Inflammatory macrophage treated with lipopolysaccharide for 1 hour (primary cell): ENCODE measurements at regions not wholly inside any gene's neighbourhood (a gene's known extent, or its start where the extent isn't known, plus 50 kb on each side); places are given as distances from the start of the nearest gene placed in this dataset.

Experiments used
- DNase-seq, 2 donors: peaks; one replicate each; pipeline ENCODE4 v3.0.0-alpha.2; 2020 to 2022

DNA sequence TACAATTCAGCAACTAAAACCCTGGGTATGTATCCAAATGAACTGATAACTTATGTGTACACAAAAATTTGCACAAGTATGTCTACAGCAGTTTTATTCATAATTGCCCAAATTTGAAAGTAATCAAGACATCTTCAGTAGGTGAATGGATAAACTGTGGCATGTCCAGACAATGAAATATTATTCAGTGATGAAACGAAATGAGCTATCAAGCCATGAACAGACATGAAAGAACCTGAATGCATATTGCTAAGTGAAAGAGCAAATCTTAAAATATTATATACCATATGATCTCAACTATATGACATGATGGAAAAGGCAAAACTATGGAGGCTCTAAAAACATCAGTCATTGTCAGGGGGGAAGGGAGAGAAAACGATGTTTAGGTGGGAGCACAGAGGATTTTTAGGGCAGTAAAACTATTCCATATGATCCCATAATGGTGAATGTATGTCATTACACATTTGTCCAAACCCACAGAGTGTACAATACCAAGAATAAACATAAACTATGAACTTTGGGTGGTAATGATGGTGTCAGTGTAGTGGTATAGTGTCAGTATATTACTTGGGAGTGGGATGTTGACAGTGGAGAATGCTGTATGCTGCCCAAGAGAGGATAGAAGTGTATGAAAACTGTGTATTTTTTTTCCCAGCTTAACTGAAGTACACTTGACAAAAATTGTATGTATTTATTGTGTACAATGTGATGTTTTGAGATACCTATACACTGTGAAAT lies 92.8 kb upstream of the PPP2R5A start:
- DNase-seq, result no peak

DNA sequence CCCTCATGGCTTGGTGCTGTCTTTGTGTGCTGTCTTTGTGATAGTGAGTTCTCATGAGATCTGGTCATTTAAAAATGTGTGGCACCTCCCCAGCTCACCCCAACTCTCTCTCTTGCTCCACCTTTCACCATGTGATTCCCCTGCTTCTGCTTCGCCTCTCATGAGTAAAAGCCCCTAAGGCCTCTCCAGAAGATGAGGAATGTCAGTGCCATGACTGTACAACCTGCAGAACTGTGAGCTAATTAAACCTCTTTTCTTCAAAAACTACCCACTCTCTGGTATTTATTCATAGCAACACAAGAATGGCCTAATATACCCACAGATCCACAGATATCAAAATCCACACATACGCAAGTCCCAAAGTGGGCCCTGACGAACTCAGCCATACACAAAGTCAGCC lies 88.9 kb upstream of the PPP2R5A start:
- no peak for DNase-seq

DNA sequence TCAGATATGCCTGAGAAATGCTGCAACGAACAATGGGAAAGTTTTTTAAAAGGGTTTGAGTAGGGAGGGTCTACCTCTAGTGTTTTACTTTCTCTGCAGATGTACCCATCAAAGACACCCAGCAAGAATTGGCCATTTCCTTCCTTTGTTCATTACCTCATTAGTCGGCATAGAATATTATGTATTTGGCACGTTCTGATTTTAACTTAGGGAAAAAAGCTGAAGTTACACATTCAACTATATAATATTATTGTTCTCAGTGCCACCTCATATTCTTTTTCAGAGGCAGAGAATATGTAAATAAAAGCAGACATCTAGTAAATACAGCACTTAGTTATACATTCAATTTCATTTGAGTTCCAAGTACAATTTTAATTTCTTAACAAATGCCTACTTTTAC lies 83.7 kb upstream of the PPP2R5A start:
- DNase-seq, result no peak

DNA sequence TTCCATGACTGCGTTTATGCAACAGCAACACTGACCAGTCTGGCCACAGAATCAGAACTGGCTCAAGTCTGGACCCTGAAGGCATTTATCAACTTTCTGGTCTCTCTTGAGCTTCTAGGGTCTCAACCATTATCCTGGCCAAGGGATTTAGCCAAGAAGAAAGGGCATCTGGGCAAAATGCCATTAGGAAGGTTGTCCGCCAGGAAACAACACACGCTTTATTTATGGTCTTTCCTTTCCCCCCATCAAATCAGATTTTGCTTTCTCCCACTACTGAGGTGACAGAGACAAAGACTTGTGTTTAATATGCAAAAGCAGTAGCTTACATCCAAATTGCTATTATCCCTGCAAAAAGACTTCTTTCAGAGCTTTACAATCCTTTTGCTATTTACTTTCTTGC lies 81.6 kb upstream of the PPP2R5A start:
- DNase-seq, result no peak

DNA sequence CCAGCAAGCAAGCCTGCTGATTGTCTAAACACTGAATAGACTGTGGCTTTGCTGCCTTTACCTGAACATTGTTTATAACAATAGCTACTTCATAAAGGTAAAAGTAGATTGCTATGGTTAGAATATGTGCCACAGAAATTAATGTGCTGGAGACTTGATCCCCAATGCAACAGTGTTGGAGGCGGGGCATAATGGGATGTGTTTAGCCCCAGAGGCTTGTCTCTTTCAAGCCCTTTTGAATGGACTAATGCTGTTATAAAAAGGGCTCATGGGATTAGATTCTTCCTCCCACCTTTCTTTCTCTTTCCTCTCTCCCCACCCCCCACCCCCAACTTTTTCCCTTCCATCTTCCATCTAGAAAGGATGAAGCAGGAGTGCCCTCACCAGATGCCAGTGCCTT lies 80.2 kb upstream of the PPP2R5A start:
- no peak for DNase-seq

DNA sequence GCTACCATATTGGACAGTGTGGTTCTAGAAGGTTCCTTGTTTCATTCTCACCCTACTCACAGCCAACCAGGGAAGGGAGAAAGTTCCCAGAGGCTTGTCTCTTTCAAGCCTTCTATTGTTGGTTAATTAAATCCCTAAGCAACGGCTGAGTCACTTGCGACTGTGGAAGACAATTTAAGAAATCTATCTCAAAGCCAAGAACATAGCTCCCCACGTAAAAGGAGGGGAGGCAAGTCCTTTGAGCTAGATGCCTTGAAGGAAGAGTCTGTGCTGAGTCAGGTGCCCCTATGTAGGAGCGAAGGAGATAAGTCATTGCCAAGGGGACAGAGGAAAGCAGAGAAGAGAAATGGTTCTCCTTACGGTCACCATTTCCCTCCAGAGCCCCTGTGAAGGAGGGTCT lies 79.4 kb upstream of the PPP2R5A start:
- DNase-seq, result no peak

DNA sequence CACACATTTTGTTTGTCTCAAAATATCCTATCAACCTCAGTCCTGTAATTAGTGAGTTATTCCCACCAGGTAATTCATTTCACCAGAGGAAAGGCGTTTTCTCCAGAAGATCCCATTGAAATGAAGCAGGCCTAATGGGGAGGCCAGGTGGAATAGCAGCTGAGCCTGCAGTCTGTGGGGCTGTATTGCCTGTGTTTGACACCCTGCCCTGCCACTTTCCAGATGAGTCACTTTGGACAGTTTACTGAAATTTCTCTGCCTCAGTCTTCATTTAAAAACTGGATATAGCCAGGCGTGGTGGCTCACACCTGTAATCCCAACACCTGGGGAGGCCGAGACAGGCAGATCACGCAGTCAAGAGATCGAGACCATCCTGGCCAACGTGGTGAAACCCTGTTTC lies 78.1 kb upstream of the PPP2R5A start:
- DNase-seq, result no peak

DNA sequence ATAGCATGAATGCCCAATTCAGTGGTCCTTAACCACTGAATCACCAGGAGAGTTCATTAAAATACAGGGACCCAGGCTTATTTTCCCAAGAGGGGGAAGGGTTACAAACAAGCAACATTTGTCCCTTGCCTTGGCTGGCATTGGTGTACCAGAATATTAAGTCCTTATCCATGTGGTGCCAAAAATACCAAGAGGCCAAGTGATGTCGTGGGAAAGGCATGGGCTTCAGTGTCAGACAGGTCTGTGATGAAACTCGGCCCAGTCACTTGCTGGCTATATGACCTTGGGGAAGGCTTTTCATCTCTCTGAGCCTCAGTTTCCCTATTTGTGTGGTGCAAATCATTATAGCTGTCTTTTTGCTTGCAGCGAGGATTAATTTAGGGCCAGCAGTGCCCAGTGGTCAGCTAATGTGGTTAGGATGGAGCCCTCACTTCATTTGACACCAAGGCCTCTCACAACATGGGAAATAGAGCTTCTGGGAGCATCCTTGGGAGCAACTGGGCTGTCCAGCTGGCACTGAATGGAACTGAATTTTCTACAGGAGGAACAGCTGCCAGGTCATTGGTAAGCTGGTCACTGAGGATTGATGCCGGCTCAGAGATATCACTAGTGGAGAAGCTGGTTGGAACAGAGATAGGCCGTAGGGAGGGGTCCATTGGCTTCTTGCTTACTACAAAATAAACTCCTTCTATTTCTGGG lies 77.2 kb upstream of the PPP2R5A start:
- DNase-seq, result no peak

DNA sequence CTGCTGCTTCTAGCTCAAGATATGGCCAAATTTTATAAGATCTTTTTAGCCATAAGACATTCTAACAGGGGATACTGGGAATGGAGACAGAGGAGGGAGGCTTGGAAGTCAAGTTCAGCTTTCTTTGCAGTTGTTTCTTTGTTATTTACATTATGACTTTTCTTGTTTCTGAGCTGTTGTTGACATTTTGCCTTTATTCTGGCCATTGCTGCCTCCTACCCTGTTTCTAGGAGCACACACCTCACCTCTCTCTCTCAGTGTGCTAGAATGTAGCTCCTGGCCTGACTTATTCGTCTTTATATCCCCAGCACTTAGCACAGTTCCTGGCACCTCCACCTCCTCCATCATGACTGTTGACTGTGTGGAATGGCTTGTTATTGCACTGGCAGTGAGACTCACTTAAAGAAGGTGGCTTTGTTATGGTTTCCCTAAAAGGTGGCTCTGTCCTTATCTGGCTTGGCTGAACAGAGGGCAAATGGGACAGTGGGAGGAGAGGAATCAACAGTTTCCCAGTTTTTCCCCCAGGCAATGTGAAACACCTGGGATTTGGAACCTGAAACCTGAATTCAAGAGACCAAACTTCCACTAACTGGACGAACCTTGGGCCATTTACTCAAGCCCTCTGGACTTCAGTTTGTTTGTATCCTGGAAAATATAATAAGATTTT lies 76.1 kb upstream of the PPP2R5A start:
- DNase-seq, result no peak

DNA sequence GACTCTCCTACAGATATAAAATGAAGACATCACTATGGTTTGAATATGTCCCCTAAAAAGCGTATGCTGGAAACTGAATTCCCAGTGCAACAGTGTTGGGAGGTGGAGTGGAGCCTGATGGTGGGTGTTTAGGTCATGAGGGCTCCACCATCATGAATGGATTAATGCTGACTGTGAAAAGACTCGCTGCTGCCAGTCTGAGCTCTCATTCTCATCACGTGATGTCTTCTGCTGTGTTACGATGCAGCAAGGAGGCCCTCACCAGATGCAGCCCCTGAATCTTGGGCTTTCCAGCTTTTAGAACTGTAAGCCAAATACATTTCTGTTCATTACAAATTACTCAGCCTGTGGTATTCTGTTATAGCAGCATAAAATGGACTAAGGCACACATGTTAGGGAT lies 73.8 kb upstream of the PPP2R5A start:
- no peak for DNase-seq

DNA sequence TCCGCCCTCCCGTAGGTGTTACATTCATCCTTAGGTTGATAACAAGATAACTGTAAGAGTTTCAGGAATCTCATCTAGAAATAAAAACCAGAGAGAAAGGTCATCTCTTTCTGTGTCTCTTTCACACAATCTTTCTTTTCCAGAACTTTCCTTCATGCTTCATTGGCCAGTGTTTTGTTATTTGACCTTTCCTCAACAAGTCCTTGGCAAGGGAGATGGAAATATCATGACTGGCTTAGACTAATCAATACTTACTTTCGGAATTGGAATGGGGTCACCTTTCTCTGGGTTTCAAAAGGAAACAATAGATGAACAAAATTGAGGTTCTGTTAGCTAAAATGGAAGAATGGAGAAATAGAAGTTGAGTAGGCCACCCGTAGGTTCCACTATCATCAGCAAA lies 72.9 kb upstream of the PPP2R5A start:
- DNase-seq, result no peak

DNA sequence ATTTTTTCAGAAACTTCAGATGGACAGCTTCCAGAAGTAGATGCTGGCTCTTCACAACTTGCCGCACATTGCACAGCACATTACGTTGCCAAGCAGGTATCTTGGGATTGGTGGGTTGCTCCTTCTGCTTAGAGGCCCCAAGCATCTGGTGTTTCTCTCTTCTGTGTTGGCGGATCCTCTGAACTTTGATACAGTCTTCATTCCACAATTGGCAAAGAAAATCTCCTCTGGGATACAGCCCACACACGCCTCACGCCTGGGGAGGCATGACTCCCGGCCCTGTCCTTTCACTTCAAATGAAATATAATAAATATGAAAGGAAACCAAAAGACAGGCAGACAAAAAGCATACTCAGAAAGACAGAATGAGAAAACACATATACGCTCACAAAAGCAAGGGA lies 72.3 kb upstream of the PPP2R5A start:
- DNase-seq, result no peak

DNA sequence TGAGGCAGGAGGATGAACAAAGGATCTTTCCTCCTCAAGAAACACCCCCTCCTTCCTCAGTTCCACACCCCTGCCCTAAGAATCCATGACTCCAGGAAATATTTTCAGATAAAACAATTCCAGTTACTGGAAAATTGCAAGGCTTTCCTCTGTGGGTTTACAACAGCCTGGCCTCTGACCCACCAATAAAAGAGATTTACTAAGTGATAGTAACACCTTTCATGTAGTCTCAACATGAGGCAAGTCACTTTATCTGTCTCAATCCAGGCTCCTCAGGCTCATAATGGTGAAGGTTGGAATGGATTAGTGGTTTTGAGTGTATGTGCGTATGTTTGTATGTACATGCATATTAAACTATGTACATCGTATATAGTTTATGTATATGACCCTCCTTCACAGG lies 71.4 kb upstream of the PPP2R5A start:
- DNase-seq, result no peak

DNA sequence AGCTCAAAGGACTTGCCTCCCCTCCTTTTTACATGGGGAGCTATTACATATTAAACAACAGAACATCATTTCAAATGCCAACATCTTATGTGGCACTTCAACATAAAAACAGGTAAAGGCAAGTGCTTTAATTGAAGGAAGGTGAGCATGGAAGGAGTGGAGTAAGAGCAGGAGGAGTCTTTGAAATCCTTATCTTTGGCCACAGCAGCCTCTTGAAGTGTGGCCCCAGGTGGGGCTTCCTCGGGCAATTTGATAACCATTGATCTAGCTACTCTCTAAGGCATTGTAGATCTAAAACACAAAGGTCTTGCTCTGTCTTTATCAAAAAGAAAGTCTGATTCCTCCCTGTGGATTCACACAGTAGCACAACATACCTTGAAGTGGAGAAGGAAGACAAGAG lies 70.9 kb upstream of the PPP2R5A start:
- no peak for DNase-seq

DNA sequence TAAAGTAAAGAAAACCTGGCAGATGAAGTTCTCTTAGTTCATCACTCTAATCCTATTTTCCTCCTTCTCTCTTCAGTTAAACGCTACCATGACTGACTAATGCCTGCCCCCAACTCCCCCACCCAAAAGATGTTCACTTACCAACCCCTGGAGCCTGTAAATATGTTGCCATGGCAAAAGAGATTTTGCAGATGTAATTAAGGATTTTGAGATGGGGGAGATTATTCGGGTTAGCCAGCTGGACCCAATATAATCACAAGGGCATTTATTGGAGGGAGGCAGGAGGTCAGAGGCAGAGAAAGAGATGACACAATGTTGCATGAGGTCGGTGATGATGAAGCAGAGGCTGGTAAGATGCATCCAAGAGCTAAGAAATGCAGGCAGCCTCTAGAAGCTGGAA lies 69.3 kb upstream of the PPP2R5A start:
- DNase-seq, result no peak

DNA sequence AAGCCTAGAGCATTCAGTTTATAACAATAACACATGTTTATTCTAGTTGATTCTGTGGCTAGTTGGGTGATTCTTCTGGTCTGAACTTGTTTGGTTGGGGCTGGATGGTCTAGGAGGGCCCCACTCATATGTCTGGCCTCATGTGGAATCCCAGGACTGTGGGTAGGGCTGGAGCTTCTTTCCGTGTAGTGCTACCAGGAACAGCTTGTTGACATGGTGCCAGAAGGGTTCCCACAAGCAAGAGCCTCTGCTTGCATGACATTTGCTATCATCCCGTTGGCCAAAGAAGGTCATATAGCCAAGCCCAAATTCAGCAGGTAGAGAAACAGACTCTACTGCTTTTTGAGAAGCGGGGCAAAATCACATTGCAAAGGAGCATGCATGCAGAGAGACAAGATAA lies 67.6 kb upstream of the PPP2R5A start:
- no peak for DNase-seq

DNA sequence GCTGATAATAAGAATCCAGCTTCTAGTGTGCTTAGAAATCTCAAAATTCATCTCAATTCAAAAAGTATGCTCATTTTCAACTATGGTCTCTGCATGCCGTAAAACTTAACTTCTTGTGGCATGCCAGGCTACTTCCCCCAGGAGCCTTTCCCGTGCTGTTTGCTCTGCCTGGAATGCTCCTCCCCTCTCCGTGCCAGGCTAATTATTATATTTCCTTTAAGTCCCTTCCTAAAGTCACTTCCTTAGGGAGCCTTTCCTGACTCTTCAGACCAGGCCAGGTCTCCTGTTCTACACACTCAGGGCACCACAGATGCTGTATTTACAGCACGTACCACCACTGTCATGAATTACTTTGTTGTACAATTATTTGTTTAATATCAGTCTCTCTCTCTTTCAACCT lies 67.1 kb upstream of the PPP2R5A start:
- DNase-seq, result no peak

DNA sequence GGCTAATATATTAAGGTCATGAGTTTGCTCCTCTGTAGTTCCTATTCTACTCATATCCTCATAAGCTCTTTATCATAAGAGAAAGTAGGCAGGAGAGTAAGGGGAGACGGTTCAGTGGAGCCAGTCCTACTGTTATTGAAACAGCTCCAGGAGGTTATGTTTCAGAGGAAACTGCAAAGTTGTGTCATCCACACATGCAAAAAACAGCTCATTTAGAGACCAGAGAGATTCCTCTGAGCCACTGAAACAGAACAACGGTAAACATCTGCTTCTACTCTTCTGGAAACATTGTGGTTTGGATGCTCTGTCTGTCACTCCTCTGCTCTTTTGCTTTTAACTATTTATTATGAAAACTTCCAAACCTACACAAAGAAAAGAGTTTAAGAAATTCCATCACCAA lies 66.3 kb upstream of the PPP2R5A start:
- no peak for DNase-seq

DNA sequence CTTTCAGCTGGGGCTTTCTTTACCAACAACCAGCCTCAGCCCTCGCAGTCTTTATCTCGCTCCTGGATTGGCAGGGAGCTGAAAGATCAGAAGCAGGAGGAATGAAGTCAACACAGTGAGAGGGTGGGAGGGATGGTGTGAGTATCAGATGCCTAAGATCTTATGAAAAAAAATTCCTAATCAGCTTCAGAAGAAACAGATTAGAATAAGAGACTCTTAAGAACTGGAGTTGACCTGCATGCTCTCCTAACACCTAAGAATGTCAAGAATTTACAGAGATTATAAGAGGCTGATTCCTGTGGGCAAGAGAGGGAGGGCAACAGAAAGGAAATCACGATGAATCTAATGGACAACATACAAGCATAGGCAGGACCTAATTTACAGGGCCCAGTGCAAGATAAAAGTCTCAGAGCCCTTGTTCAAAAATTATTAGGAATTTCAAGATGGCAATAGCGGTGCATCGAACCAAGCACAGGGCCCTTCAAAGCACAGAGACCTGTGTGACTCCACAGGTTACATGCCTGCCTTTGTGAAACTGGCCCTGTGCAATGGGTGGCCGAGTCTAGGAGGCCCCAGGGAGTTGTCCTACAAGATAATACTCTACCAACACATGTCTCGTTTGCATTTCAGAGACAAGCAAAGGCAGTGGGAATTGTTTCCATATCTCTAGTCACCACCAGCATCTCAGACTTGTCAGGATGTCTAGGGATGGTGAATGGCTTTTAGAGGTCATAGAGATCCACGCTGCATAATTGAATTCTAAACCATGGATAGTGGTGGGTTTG lies 65.3 kb upstream of the PPP2R5A start:
- DNase-seq, result no peak

DNA sequence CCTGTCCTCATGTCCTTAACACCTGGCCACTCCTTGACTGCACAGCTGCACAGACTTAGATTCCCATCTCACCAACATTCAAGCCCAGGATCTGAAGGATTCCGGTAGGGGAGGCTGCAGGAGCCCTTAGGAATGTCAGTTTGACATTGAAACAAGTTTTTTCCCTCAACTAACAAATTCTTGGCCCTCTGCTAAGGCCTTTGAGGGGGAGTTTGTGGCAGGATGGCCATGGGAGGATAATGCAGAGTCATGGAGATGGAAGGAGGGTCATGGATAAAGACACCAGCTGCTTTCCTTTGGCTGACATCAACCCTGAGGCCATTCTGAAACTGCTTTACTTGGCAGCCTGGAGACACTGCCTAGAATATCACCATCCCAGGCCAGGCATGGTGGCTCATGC lies 63.4 kb upstream of the PPP2R5A start:
- no peak for DNase-seq

DNA sequence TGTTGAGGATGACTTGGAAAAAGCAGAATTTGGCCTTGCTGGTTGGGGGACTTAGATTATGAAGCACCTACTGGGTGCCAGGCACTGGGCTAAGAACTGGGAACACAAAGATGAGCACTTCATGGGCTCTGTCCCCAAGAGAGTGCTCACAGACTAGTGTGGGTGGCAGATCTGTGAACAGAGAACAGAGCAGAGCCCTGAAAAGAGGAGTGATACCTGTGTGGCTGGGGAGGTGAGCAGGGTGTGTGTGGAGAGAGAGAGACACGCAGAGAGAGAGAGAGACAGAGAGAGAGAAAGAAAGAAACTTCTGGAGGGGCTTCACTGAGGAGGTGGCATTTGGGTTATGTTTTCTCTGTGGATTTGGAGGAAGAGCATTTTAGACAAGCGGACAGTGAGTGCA lies 61.1 kb upstream of the PPP2R5A start:
- DNase-seq, result no peak

DNA sequence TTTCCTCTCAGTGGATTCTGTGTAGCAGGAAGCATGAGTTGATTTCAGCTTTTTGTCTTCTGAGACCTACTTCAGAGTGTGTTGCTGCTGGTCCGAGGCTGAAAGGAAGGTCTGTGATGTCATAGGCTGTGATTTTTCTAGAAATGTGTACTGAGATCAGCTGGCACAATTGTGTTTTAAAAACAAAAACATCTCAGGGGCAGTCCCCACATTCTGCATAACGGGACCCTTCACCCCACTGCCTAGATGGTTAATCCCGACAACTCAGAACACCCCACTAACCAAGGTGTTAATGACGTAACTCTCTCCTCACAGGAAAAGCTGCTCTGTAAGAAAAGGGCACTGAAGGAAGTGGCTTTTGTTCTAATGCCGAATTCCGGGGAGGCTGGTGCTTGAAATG lies 59.8 kb upstream of the PPP2R5A start:
- DNase-seq, result no peak

DNA sequence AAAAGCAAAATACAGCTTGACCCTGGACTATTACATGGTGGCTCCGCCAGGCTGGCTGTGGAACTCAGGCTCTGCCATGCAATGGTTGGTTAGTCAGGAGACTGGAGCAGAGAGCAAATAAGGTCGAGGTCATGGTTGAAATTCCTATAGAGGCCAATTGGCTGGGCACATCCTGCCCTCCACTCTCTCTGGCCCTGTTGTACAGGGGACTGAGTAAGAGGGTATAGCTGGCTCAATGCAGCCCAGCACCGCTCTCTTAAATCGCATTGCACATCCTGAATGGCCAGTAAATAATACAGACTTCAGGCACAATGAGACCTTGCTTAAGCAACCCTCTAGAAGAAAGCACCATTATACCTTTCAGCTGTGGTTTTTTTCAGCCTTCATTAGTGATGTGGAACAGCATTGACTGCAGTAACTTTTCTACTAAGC lies 59.3 kb upstream of the PPP2R5A start:
- DNase-seq, result no peak

DNA sequence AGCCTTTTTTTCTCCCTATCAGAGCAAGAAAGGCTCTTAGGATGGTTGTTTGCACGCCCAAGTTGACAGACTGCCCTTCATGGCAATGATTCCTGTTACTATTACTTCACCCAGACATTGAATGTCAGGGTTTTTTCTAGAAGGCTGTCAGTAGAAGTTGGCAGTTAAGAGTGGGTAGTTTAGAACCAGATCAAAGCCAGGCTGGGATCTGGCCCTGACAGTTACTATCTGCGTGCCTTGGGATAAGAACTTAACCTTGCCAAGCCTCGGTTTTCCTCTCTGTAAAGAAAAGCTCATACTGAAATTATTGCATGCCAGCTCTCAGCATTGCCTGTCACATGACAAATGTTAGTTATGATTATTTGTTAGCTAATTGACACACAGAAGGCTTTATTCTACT lies 58.7 kb upstream of the PPP2R5A start:
- no peak for DNase-seq
